Activated CD8-positive, alpha-beta memory T cell treated with anti-CD3 and anti-CD28 coated beads for 1 hour (primary cell): ENCODE measurements at regions not wholly inside any gene's neighbourhood (a gene's known extent, or its start where the extent isn't known, plus 50 kb on each side); places are given as distances from the start of the nearest gene placed in this dataset.

Experiments used
- DNase-seq, 2 donors: peaks; one replicate each; pipeline ENCODE4 v3.0.0-alpha.2; 2020; ENCODE audit warnings: low read depth in 1 of 2; ENCODE audit errors: extremely low read depth in 1 of 2

GRCh38 chr2:59012234-59012633, 771.1 kb upstream of the FANCL start:
- DNase-seq = no peak

- no peak for DNase-seq
These were observed 767.8 kb upstream of the FANCL start for GRCh38 chr2:59008950-59009349.

GRCh38 chr2:59005836-59006615, 764.9 kb upstream of the FANCL start:
- no peak for DNase-seq

DNA sequence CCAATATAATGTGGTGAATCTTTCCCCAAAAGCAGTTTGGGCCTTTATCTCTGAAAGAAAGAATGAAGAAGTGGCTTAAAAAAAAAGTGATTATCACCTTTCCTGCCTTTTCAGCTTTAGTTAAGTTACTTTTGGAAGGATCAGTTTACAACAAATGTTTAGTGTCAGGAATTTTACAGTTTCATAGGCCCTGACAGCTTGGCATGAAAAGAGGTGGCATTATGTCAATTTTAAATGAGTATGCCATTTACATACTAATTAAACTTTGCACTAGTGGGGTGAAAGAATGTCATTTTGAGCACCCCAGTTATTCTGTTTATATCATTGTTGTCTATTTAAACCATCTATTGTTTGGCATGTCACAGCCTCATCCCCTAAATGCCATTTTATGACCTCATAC, 763.5 kb upstream of the FANCL start:
- no peak for DNase-seq

GRCh38 chr2:59000796-59001195, 759.7 kb upstream of the FANCL start:
- DNase-seq = no peak

- DNase-seq = no peak
These were observed 751.1 kb upstream of the FANCL start for GRCh38 chr2:58992062-58992706.

GRCh38 chr2:58991357-58991756, 750.2 kb upstream of the FANCL start:
- DNase-seq = no peak

GRCh38 chr2:58985541-58985940, 744.4 kb upstream of the FANCL start:
- no peak for DNase-seq

DNA sequence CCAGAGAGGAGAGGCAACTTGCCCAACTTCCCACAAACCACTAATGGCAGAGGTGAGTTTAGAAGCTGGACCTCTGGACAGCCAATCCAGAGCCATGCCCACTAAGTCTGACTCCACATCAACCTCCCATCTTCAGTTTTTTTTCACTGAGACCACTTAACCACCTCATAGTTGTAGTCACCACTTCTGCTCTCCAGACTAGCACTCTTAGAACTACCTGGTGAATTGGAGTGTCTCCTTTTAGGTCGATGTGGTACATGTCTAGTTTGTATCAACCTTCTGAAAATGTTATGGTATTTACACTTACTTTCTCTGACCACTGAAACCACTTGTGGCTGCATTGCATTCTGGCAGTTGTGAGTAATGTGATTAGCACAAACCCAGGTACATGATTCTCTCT, 743.6 kb upstream of the FANCL start:
- DNase-seq = no peak

DNA sequence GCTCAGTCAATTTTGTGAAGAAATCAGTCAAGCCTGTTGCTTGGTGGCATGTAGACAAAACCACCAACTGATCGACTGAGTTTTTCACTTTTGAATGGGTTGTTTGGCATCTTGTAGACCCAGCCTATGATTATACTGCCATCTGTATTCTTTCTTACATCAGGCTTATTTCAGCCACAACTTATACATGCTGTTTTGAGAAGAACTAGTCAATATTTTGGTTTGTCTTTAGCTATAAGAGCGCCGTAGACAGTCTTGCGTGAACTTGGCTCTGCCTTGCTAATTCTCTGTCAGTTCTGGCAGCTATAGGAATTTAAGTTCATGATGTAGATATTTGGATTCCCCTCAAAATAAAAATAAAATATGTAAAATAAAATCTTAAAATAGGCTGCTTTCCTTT, 742.0 kb upstream of the FANCL start:
- DNase-seq = no peak

DNA sequence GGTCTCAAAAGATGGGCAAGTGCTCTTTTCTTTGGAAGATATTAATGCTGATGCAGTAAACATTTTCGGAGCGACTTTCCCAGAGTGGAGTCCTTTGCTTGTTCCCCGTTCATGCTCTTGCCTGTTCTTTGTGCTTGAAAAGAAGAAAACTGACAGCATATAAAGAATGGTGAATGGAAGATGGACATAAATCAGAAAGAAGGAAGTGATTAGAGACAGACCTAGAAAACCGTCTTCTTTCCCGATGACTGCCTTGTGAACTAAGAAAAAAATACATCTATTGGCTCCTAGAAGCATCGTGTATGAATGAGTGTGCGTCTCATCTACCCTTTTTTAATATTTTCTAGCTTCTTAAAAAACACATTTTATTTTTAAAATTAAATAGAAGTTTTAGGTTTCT, 740.1 kb upstream of the FANCL start:
- no peak for DNase-seq

DNA sequence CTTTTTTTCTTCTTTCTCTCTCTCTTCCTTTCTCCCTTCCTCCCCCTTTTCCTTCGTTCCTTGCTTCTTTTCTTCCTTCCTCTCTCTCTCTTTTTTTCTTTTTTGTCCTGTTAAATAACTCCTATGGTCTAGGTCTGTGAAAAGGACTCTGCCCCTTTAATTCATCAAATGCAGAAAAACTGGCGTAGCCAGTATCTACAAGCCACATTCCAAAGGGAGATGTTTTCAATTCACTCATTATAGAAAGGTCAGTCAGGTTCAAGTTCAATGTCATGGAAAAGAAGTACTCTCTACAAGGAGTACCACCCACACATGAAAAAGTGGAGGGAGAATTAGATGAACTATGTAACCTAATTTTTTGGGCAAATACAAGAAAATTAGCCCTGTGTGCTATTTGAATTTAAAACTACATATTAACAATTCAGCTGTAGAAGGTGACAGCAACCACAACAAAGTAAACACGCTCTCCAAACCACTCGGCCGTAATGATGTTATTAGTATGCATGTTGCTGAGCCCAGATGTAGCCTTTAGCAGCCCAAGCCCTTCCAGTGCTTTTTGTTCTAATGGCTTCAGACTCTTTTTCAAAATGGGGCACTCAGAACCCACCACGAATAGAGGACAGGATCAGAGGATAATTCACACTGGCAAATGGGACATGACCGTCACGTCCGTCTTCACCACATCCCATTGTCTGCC, 735.4 kb upstream of the FANCL start:
- no peak for DNase-seq

- DNase-seq = no peak
These were observed 733.8 kb upstream of the FANCL start for GRCh38 chr2:58974881-58975280.

- no peak for DNase-seq
These were observed 733.3 kb upstream of the FANCL start for GRCh38 chr2:58974426-58974825.

- DNase-seq = no peak
These were observed 732.7 kb upstream of the FANCL start for GRCh38 chr2:58973811-58974281.

DNA sequence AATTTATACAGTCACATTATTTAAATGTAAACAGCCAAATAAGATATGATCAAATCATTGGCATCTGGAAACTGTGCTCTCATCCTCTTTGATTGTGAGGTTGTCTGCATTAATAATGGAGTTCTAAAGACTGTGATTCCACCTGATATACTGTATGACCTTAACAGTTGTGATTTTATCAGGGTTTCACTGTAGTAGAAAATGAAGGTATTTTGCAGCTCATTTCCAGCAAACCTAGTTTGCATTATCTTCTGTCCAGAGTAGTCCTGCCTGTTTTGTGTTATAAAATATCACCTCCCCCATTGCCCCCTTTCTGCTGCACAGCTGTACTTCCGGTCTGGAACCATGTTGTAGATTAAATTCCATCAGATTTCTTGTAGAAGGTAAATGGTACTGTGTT, 731.6 kb upstream of the FANCL start:
- DNase-seq = no peak

- DNase-seq = no peak
These were observed 730.6 kb upstream of the FANCL start for GRCh38 chr2:58971511-58972360.

DNA sequence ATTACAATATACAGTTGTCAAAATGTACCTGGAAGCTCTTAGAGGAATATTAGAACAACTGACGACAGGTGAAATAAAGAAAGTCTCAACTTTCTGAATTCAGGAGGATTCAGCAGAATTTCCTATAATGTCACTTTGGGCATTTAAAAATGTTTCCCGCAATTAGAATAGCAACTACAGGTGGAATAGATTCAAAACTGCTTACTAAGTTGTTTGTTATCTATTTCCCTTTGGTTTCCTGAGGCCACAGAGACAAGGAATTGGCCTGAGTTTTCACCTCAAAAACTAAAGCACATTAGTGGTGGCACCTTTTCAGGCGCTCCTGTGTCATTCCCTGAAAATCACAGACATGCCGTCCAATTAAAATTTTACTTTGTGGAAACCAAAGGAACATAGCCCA, 729.2 kb upstream of the FANCL start:
- no peak for DNase-seq

GRCh38 chr2:58968885-58969284, 727.8 kb upstream of the FANCL start:
- DNase-seq = no peak

GRCh38 chr2:58967736-58968135, 726.6 kb upstream of the FANCL start:
- DNase-seq = no peak

DNA sequence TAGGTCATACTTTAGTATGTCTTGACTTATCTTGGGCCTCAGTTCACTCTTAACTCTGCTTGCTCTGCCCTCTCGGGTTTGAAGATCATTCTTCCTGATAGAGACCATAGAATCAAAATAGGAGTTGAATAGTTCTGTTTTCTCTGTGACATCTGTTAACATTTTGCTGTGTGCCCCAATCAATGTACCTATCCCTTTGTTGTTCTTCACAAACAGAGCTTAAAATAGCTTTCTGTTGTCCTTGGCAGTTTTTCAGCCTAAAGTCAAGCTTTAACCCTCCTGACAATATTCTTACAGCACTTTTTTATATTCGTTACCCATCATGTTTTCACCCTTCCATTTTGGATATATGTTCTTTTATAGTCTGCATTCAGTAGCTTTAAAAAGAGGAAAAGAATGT, 724.5 kb upstream of the FANCL start:
- no peak for DNase-seq
